ENCODE measurements at regions not wholly inside any gene's neighbourhood (a gene's known extent, or its start where the extent isn't known, plus 50 kb on each side); places are given as distances from the start of the nearest gene placed in this dataset.

DNA sequence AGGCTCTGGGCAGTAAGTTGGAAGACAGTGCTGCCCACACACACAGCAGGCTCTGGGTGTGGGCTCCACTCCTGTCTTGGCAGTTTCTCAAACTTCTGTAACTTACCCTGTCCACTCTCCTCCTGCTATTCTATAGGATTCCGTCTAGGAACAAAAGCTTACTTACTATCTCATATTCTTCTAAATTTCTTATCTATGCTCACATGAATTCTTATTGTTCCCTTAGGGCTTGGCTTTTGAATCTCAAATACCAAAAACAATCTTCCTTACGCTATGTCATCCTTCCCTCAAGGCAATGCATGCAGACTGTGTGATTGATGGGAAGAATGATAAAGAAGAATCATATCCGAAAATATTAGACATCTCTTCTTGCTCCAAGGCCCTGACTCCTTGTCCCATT is 425.9 kb upstream of the ONECUT1 start:
- TF ChIP-seq, protein P1, sequence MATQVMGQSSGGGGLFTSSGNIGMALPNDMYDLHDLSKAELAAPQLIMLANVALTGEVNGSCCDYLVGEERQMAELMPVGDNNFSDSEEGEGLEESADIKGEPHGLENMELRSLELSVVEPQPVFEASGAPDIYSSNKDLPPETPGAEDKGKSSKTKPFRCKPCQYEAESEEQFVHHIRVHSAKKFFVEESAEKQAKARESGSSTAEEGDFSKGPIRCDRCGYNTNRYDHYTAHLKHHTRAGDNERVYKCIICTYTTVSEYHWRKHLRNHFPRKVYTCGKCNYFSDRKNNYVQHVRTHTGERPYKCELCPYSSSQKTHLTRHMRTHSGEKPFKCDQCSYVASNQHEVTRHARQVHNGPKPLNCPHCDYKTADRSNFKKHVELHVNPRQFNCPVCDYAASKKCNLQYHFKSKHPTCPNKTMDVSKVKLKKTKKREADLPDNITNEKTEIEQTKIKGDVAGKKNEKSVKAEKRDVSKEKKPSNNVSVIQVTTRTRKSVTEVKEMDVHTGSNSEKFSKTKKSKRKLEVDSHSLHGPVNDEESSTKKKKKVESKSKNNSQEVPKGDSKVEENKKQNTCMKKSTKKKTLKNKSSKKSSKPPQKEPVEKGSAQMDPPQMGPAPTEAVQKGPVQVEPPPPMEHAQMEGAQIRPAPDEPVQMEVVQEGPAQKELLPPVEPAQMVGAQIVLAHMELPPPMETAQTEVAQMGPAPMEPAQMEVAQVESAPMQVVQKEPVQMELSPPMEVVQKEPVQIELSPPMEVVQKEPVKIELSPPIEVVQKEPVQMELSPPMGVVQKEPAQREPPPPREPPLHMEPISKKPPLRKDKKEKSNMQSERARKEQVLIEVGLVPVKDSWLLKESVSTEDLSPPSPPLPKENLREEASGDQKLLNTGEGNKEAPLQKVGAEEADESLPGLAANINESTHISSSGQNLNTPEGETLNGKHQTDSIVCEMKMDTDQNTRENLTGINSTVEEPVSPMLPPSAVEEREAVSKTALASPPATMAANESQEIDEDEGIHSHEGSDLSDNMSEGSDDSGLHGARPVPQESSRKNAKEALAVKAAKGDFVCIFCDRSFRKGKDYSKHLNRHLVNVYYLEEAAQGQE (IDR thresholded peaks at IDR 0.05; ENCODE audit: insufficient replicate concordance, low read depth), result no peak
- TF ChIP-seq, protein P2, sequence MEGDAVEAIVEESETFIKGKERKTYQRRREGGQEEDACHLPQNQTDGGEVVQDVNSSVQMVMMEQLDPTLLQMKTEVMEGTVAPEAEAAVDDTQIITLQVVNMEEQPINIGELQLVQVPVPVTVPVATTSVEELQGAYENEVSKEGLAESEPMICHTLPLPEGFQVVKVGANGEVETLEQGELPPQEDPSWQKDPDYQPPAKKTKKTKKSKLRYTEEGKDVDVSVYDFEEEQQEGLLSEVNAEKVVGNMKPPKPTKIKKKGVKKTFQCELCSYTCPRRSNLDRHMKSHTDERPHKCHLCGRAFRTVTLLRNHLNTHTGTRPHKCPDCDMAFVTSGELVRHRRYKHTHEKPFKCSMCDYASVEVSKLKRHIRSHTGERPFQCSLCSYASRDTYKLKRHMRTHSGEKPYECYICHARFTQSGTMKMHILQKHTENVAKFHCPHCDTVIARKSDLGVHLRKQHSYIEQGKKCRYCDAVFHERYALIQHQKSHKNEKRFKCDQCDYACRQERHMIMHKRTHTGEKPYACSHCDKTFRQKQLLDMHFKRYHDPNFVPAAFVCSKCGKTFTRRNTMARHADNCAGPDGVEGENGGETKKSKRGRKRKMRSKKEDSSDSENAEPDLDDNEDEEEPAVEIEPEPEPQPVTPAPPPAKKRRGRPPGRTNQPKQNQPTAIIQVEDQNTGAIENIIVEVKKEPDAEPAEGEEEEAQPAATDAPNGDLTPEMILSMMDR (IDR thresholded peaks at IDR 0.05; ENCODE audit: insufficient read depth, low read length), result no peak
- TF ChIP-seq SPI1 (IDR thresholded peaks at IDR 0.05; ENCODE audit: borderline replicate concordance, low read depth) (no peak), GABPA (IDR thresholded peaks at IDR 0.05; ENCODE audit: low read depth) (no peak), POLR2AphosphoS5 (IDR thresholded peaks at IDR 0.05; ENCODE audit: low read depth) (no peak)
- DNase-seq (ENCODE audit: low read depth in 1 of 2, low spot score in 1 of 2), result no peak
- Histone ChIP-seq H3K27me3 (ENCODE audit: insufficient read depth, poor library complexity, severe bottlenecking) (peaks cover 5% of the 10 kb centered on the region), H3K4me3 (replicated peaks; ENCODE audit: insufficient read depth, low read length) (no peak overlapping the region), H3K27ac (replicated peaks) (no peak overlapping the region)

DNA sequence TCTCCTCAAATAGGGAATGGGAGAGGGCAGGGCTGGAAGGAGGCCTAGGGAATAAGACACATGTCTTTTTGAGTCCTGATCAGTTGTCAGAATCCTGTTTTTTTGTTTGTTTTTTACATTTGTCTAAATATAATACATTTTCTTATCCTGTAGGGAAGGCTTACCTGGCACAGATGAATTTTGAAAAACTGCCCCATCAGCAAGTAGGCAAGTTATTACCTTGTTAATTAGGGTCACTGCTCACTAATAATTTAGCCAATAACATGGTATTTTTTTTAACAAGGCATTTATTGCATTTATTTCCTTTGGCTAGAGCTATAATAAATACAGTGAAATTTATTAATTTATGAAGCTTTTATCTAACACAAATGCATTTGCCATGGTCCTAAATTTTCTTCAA is 423.2 kb upstream of the ONECUT1 start:
- H3K27ac ChIP-seq (replicated peaks), result no peak overlapping the region
- no peak overlapping the region for H3K4me3 ChIP-seq (replicated peaks; ENCODE audit: insufficient read depth, low read length)
- H3K27me3 ChIP-seq (ENCODE audit: insufficient read depth, poor library complexity, severe bottlenecking), result peaks cover 5% of the 10 kb centered on the region
- DNase-seq (ENCODE audit: low read depth in 1 of 2, low spot score in 1 of 2), result no peak
- TF ChIP-seq, protein P2 (IDR thresholded peaks at IDR 0.05; ENCODE audit: insufficient read depth, low read length), result no peak
- no peak for TF ChIP-seq GABPA (IDR thresholded peaks at IDR 0.05; ENCODE audit: low read depth)

DNA sequence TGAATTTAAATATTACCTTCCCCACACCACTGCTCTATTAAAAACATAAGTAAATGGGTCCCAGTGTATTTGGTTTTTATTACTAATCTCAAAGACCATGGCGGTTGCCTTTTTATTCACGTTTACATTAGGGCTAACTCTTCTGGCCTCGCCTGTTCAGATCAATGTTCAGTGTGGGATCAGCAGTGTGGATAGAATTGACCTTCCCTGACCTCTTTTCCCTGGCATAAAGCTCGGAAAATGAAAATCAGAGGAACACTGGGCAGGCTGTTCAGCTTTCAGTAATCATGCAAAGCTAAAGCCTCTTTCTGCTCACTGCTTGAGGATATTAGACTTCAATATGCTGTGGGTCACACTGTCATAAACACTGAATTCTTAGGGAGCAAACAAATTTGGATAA is 422.6 kb upstream of the ONECUT1 start:
- TF ChIP-seq, protein P1 (IDR thresholded peaks at IDR 0.05; ENCODE audit: insufficient replicate concordance, low read depth), result no peak
- TF ChIP-seq SPI1 (IDR thresholded peaks at IDR 0.05; ENCODE audit: borderline replicate concordance, low read depth) (no peak), POLR2AphosphoS5 (IDR thresholded peaks at IDR 0.05; ENCODE audit: low read depth) (no peak), GABPA (IDR thresholded peaks at IDR 0.05; ENCODE audit: low read depth) (no peak)
- TF ChIP-seq, protein P2 (IDR thresholded peaks at IDR 0.05; ENCODE audit: insufficient read depth, low read length), result no peak
- Histone ChIP-seq H3K27me3 (ENCODE audit: insufficient read depth, poor library complexity, severe bottlenecking) (peaks cover 5% of the 10 kb centered on the region), H3K27ac (replicated peaks) (no peak overlapping the region), H3K4me3 (replicated peaks; ENCODE audit: insufficient read depth, low read length) (no peak overlapping the region)
- no peak for DNase-seq (ENCODE audit: low read depth in 1 of 2, low spot score in 1 of 2)

DNA sequence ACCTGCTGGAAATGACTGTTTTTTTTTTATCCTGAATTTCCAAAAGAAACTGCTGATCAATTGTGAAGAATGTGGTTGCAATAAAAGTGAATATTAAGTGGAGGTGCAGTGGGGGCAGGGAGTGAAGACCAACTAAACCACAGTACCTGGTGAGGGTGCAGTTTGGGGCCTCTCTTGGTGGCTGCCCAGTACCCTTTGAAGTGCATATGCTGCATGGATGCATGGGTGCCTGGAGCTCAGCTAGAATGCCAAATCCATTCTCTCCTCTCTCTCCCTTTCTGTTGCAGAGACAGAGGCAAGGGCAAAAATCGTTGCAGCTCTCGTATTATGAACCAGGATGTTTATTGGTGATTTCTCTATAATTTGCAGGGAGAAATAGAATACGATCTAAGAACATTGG is 420.5 kb upstream of the ONECUT1 start:
- Histone ChIP-seq H3K27ac (replicated peaks) (no peak overlapping the region), H3K4me3 (replicated peaks; ENCODE audit: insufficient read depth, low read length) (no peak overlapping the region), H3K27me3 (ENCODE audit: insufficient read depth, poor library complexity, severe bottlenecking) (no peaks in the 10 kb centered on the region)
- no peak for DNase-seq (ENCODE audit: low read depth in 1 of 2, low spot score in 1 of 2)
- TF ChIP-seq, protein P2 (IDR thresholded peaks at IDR 0.05; ENCODE audit: insufficient read depth, low read length), result no peak
- TF ChIP-seq SPI1 (IDR thresholded peaks at IDR 0.05; ENCODE audit: borderline replicate concordance, low read depth) (no peak), POLR2AphosphoS5 (IDR thresholded peaks at IDR 0.05; ENCODE audit: low read depth) (no peak), GABPA (IDR thresholded peaks at IDR 0.05; ENCODE audit: low read depth) (no peak)
- TF ChIP-seq, protein P1 (IDR thresholded peaks at IDR 0.05; ENCODE audit: insufficient replicate concordance, low read depth), result no peak

All from HL-60 (cell line).